GM10266 (cell line): ENCODE measurements at regions not wholly inside any gene's neighbourhood (a gene's known extent, or its start where the extent isn't known, plus 50 kb on each side); places are given as distances from the start of the nearest gene placed in this dataset.

Experiments
- DNase-seq: peaks from one replicate; pipeline ENCODE4 v3.0.0; 2012; ENCODE audit errors: extremely low spot score
- TF ChIP-seq, protein P1 (sequence below): IDR thresholded peaks from 2 replicates; pipeline ENCODE4 v1.5.1; 2012; ENCODE audit warnings: mild to moderate bottlenecking, low read depth; ENCODE audit not compliant: control insufficient read depth, insufficient read depth; ENCODE audit errors: missing control alignments

DNA sequence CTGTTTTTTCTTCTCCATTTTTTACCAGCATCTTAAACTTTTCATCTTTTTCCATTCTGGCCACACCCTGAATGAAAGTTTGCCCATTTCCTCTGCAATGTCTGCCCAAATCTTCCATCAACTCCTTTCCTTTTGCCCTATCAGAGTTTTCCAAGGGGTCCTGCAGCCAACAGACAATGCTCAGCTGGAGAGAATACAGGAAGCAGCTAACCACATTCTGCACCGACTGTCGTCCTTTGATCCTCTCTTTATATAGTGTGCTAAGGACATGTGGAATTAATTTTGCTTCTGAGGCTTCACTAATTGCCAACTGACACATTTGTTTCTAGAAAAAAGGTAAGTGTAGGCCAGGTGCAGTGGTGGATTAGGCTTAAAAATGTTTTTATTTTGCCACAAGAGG is 50.5 kb upstream of the DLX2 start:
- no peak for DNase-seq
- TF ChIP-seq, protein P1, sequence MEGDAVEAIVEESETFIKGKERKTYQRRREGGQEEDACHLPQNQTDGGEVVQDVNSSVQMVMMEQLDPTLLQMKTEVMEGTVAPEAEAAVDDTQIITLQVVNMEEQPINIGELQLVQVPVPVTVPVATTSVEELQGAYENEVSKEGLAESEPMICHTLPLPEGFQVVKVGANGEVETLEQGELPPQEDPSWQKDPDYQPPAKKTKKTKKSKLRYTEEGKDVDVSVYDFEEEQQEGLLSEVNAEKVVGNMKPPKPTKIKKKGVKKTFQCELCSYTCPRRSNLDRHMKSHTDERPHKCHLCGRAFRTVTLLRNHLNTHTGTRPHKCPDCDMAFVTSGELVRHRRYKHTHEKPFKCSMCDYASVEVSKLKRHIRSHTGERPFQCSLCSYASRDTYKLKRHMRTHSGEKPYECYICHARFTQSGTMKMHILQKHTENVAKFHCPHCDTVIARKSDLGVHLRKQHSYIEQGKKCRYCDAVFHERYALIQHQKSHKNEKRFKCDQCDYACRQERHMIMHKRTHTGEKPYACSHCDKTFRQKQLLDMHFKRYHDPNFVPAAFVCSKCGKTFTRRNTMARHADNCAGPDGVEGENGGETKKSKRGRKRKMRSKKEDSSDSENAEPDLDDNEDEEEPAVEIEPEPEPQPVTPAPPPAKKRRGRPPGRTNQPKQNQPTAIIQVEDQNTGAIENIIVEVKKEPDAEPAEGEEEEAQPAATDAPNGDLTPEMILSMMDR: no peak

DNA sequence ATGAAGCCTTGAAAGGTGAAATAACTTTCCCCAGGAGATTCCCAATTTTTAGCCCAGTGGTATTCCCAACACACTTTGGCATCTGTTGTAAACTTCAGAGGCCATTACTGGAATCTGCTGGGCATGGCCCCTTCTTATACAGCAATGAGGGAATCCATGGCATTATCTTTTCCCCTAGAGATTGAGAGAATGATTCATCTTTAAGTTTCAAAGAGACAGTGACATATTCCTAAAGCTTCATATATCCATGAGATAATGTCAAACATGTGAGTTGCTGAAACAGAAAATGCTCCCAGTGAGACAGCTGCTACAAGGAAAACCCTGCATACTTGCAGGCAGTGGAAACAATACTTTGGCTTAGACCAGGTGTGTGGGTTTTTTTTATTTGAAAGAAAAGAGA is 51.1 kb upstream of the DLX2 start:
- TF ChIP-seq, protein P1: no peak
- no peak for DNase-seq

DNA sequence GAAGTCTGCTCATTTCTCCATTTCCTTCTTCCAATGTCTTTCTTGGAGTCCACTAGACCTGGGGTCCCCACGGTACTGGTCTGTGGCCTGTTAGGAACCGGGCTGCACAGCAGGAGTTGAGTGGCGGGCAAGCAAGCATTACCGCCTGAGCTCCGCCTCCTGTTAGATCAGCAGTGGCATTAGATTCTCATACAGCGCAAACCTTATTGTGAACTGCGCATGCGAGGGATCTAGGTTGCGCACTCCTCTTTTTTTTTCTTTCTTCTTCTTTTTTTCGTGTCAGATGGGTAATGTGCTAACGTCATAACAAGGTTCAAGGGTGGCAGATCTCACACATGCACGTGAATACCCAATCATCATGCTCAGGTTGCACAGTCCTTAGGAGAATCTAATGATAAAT is 53.1 kb upstream of the DLX2 start:
- DNase-seq: no peak
- TF ChIP-seq, protein P1: no peak

DNA sequence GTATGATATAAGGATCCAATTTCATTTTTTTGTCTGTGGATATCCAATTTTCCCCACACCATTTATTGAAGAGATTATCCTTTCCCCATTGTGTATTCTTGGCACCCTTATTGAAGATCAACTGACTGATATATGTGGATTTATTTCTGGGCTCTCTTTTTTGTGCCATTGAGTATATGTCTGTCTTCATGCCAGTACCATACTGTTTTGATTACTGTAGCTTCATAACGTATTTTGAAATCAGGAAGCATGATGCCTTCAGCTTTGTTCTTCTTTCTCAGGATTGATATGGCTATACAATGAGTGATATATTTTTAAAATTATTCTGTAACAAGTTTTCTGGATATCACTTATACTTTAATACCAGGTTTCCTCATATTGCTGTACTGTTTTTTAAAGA is 58.1 kb upstream of the DLX2 start:
- TF ChIP-seq, protein P1: no peak
- DNase-seq: no peak

DNA sequence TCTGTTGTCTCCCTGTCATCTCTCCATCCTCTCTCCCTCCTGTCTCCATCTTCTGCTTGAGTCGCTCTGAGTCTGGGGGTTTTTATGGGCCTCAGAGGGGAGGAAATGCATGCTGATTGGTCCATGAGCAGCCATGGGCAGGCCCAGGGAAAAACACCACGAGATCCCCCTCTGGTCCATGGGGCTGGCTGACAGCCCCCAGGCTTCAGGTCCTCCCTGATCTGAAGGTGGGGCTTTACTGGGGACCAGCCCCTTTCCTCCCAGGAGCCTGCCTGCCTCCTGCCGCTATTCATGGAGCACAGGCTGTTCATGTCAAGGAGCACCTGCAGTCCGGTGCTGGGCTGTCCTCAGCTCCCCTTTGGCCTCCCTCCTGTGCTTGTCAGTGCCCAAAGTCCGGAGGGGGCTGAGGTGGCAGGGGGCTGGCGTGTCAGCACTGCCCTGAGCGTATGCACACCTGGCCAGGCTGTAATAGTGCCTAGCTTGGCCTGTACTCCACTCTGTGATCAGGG is 59.6 kb upstream of the DLX2 start:
- TF ChIP-seq, protein P1: no peak
- DNase-seq: no peak

DNA sequence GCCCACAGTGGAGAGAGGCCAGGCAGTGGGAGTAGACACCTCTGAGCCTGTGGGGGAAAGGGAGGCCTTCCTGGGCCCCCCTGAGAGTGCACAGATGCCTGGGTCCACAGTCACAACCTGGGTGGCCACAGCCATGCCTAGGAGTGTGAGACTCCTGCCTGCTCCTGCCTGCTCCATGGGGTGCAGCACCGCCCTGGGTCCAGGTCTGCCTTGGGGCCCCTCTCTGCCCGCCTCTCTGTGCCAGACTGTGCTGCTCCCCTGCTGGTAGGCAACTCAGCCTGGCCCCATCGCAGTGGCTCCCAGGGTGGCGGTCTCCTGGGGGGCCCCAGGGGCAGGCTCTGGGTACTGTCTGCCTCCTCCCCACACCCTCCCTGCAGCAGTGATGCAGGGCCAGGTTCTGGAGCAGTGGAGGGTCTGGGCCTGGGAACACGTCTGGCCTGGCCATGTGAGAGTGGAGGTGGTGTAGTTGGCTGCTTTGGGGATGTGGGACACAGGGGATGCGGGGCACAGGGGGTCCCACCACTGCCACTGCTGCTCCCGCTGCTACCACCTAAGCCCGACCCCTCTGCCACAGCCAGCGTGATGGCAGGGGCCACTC is 60.1 kb upstream of the DLX2 start:
- TF ChIP-seq, protein P1: no peak
- DNase-seq: no peak

DNA sequence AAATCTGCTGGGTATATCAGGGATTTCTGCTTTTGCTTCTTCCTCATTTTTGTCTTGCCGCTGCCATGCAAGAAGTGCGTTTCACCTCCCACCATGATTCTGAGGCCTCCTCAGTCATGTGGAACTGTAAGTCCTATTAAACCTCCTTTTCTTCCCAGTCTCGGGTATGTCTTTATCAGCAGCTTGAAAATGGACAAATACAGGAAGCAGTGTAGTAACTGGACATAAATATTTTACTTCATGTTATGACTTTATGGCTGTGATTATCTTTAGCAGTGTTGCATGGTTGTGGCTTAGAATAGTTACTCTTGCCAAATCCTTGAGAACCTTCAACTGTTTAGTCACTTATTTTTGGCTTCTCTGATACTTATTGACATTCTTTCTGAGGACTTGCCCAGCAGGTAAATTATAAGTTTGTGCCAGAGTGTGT is 66.2 kb upstream of the DLX2 start:
- TF ChIP-seq, protein P1: no peak
- no peak for DNase-seq
